ENCODE measurements at regions not wholly inside any gene's neighbourhood (a gene's known extent, or its start where the extent isn't known, plus 50 kb on each side); places are given as distances from the start of the nearest gene placed in this dataset.

- TF ChIP-seq POLR2AphosphoS5 (IDR thresholded peaks at IDR 0.05; ENCODE audit: low read depth, low read length) (no peak), REST (IDR thresholded peaks at IDR 0.05; ENCODE audit: insufficient read depth in 1 of 2, low read depth in 2 of 2, low read length in 2 of 2) (no peak), SIN3A (IDR thresholded peaks at IDR 0.05; ENCODE audit: borderline replicate concordance, insufficient read depth, low read length) (no peak)
Measured at GRCh38 chr18:77711096-77711495, 461.4 kb downstream of the GALR1 start.
